RWPE1 (cell line): ENCODE measurements at regions not wholly inside any gene's neighbourhood (a gene's known extent, or its start where the extent isn't known, plus 50 kb on each side); places are given as distances from the start of the nearest gene placed in this dataset.

Experiments
- CTCF ChIA-PET: fragments of 350-600 bp; sonication (Branson Sonifier 250); formaldehyde crosslinking; extraction: SDS; loops from one replicate; lab custom pipeline; 2021; lab: Yijun Ruan, JAX
- POLR2A ChIA-PET: fragments of 400-600 bp; formaldehyde crosslinking; extraction: SDS; loops from one replicate; lab custom pipeline; 2020; ENCODE audit warnings: antibody characterized with exemption; ENCODE audit not compliant: low non-redundant PET; lab: Yijun Ruan, JAX
- DNase-seq: peaks from one replicate; pipeline ENCODE4 v3.0.0; 2012; ENCODE audit warnings: low spot score
- H3K27ac ChIP-seq: fragments of 450-650 bp; 2 replicates; pipeline ENCODE4 v1.5.1; 2017
- TF ChIP-seq, protein P1 (sequence below): fragments of 450-650 bp; conservative IDR thresholded peaks from 2 replicates; pipeline ENCODE4 v1.5.1; 2017; ENCODE audit warnings: low read depth, mild to moderate bottlenecking

DNA sequence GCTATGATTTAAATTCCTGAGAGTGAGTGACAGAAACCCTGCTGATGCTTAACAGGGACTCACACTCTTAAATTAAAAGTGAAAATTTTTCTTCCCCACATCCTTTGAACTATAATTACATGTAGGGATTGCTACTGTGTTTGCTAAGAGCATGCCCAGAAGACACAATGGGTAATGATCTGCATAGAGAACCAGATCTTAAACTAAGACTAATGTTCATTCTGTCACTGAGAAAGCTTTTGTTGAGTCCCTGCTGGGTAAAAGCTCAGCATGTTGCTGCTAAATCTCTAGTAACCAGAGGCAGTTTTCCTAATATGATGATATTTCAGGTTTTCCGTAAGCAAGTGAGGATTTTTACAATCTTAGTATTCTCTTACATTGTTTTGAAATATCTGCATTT lies 424.8 kb upstream of the SMC2 start:
- ChIA-PET POLR2A (no interaction called here), CTCF (interaction anchor here (1.0 kb wide), 1 partner anchor 99 kb away, joined by 3 read pairs; no protein-coding TSS in a partner anchor)
- no peak for DNase-seq
- no peak overlapping the region for H3K27ac ChIP-seq
- TF ChIP-seq, protein P1, sequence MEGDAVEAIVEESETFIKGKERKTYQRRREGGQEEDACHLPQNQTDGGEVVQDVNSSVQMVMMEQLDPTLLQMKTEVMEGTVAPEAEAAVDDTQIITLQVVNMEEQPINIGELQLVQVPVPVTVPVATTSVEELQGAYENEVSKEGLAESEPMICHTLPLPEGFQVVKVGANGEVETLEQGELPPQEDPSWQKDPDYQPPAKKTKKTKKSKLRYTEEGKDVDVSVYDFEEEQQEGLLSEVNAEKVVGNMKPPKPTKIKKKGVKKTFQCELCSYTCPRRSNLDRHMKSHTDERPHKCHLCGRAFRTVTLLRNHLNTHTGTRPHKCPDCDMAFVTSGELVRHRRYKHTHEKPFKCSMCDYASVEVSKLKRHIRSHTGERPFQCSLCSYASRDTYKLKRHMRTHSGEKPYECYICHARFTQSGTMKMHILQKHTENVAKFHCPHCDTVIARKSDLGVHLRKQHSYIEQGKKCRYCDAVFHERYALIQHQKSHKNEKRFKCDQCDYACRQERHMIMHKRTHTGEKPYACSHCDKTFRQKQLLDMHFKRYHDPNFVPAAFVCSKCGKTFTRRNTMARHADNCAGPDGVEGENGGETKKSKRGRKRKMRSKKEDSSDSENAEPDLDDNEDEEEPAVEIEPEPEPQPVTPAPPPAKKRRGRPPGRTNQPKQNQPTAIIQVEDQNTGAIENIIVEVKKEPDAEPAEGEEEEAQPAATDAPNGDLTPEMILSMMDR = no peak

DNA sequence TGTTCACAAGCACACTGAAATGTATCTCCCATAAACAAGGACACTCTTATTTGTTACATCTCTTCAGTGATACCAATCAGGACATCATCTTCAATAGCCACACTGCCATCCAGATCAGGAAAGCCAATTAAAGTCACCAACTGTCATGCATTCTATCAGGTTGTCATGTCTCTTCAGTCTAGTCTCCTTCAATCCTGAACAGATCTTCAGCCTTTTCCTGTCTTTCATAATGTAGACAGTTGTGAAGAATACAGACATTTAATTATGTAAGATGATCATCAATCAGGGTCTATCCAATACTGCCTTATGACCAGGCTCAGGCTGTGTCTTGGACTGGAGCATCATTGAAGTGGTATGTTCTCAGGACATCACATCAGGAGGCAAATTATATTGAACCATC lies 419.8 kb upstream of the SMC2 start:
- ChIA-PET CTCF (no interaction called here), POLR2A (no interaction called here)
- no peak for DNase-seq
- TF ChIP-seq, protein P1 = no peak
- no peak overlapping the region for H3K27ac ChIP-seq

DNA sequence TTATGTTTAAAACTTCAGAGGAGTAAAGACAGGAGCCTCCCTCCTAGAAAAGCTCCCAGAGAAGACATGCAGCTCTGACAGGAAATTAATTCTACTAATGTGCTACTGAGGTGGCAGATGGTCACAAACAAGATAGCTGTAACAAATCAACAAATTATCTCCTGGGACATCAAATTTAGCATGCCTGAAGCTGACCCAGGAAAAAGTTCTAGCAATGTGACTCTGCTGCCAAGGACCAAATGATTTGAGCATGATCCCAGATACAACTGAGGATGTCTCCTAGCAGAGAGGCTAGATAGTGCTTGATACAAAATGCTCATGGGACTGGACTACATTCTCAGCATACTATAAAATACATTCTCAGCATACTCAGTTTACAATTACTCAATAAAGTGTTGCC lies 413.5 kb upstream of the SMC2 start:
- TF ChIP-seq, protein P1 = no peak
- H3K27ac ChIP-seq = no peak overlapping the region
- DNase-seq = no peak
- ChIA-PET POLR2A (no interaction called here), CTCF (no interaction called here)

DNA sequence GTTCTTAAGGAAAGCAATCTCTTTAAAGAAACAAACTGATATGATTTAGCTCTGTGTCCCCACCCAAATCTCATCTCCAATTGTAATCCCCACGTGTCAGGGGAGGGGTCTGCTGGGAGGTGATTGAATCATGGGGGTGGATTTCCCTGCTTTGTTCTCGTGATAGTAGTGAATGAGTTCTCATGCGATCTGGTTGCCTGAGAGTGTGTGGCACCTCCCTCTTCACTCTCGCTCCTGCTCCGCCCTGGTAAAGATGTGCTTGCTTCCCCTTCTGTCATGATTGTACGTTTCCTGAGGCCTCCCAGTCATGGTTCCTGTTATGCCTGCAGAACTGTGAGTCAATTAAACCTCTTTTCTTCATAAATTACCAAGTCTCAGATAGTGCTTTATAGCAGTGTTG lies 412.7 kb upstream of the SMC2 start:
- no peak for DNase-seq
- CTCF ChIA-PET = no interaction called here
- TF ChIP-seq, protein P1 = no peak

DNA sequence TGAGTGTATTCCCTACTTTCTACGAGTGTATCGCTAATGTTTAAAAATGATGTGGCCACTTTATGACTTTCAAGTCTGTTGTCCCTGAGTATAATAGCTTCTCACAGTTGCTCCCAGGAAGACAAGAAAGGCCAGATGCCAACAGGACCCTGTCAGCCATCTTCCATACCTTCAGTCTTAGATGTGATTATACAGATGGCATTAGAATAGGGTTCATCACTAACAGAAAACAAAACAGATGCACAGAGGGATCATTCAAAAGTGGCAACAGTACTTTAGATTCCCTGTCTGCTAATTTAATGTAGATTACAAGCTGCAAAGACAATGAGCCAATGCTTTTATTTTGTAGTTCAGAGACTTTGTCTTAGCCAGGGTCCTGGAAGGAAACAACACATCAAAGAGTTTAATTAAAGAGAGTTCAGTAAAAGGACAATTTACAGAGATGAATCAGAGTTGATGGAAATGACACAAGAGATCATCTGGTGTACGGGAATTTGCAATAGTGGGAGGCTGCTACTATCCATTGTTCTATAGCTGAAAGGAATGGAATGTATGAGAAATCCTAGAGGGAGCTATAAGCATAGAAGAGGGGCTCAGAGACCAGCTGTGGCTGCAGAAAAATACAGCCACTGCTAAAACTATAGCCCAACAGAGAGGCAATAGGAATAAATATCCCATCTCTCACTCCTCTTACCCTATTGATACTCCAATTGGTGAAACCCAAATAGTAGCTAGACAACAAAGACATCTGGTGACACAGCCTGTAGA lies 393.7 kb upstream of the SMC2 start:
- H3K27ac ChIP-seq = no peak overlapping the region
- ChIA-PET CTCF (no interaction called here), POLR2A (no interaction called here)
- TF ChIP-seq, protein P1 = no peak
- DNase-seq = no peak

More for the DNA sequence above, 412.7 kb upstream of the SMC2 start:
- H3K27ac ChIP-seq = no peak overlapping the region
- POLR2A ChIA-PET = no interaction called here

DNA sequence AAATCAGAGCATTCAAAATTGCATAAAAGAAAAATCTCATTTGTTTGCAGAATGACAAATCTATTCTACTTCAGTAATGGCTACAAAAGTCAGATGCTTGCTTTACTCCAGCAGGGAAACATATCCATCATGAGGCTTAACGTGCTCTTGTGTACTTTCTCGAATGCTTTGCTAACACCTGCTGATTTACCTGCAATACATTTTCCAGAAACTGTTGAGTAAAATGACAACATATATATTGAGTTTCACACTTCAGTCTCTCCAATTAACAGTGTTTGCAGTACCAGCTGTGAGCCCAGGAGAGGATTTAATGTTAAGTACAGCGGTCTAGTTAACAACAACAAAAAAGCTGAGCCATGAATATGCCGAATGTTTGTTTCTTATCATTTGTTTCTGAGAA lies 391.5 kb upstream of the SMC2 start:
- TF ChIP-seq, protein P1 = no peak
- CTCF ChIA-PET = no interaction called here
- H3K27ac ChIP-seq = no peak overlapping the region
- POLR2A ChIA-PET = no interaction called here
- no peak for DNase-seq
